H1 (cell line): ENCODE measurements at regions not wholly inside any gene's neighbourhood (a gene's known extent, or its start where the extent isn't known, plus 50 kb on each side); places are given as distances from the start of the nearest gene placed in this dataset.

Source experiments
- CTCF ChIA-PET: fragments of 300-600 bp; sonication (Branson Sonifier 250); formaldehyde crosslinking; loops from one replicate; lab custom pipeline; 2021; ENCODE audit not compliant: partially characterized antibody; lab: Charles Lee
- POLR2A ChIA-PET: fragments of 300-600 bp; sonication (Branson Sonifier 250); formaldehyde crosslinking; loops from one replicate; lab custom pipeline; 2021; ENCODE audit warnings: inconsistent platforms; ENCODE audit not compliant: partially characterized antibody; lab: Charles Lee
- DNase-seq, 2 experiments: peaks; one replicate each; pipeline versions ENCODE4 v3.0.0 to v3.0.0-alpha.2; 2010 to 2022; ENCODE audit warnings: low spot score in 2 of 2, low read depth in 1 of 2, mixed read lengths in 1 of 2
- FAIRE-seq: peaks from 2 replicates; lab custom pipeline; 2011; peaks lifted over from hg19 to GRCh38; lab: Jason Lieb, UNC
- H2AFZ ChIP-seq: 2 replicates; pipeline ENCODE4 v1.8.1; 2012; ENCODE audit warnings: low read length, inconsistent platforms
- H2AK5ac ChIP-seq: 2 replicates; pipeline ENCODE4 v1.6.1; 2013; ENCODE audit warnings: low read depth, low read length
- H2BK120ac ChIP-seq: replicated peaks from 2 replicates; pipeline ENCODE3; 2013; ENCODE audit warnings: low read depth, low read length, inconsistent platforms
- H2BK12ac ChIP-seq: 2 replicates; pipeline ENCODE4 v1.6.1; 2013; ENCODE audit warnings: low read depth, low read length
- H2BK15ac ChIP-seq: 2 replicates; pipeline ENCODE4 v1.6.1; 2013; ENCODE audit warnings: low read length
- H2BK20ac ChIP-seq: 2 replicates; pipeline ENCODE4 v1.6.1; 2013; ENCODE audit warnings: low read length
- H2BK5ac ChIP-seq: 2 replicates; pipeline ENCODE4 v1.6.1; 2013; ENCODE audit warnings: low read depth, low read length
- H3K14ac ChIP-seq: 2 replicates; pipeline ENCODE4 v1.6.1; 2013; ENCODE audit warnings: inconsistent platforms; ENCODE audit not compliant: insufficient read length
- H3K18ac ChIP-seq: 2 replicates; pipeline ENCODE4 v1.6.1; 2013; ENCODE audit warnings: low read length; ENCODE audit errors: extremely low read depth
- H3K23ac ChIP-seq: 2 replicates; pipeline ENCODE4 v1.6.1; 2013; ENCODE audit warnings: inconsistent platforms; ENCODE audit not compliant: insufficient read length
- H3K23me2 ChIP-seq: 2 replicates; pipeline ENCODE4 v1.6.1; 2013; ENCODE audit warnings: low read depth, low read length
- H3K27ac ChIP-seq: 2 replicates; pipeline ENCODE4 v1.6.1; 2011; ENCODE audit warnings: low read depth, low read length, inconsistent platforms
- H3K27me3 ChIP-seq, 4 experiments: replicated peaks in 1 of 4; 1 replicate in 1 of 4; 2 replicates in 3 of 4; pipeline versions ENCODE4 v1.6.1 to v1.8.1; 2011 to 2013; ENCODE audit warnings: low read length in 3 of 4, mild to moderate bottlenecking in 3 of 4, inconsistent platforms in 2 of 4, mixed read lengths in 2 of 4, moderate library complexity in 1 of 4; ENCODE audit not compliant: control insufficient read depth in 3 of 4, insufficient read depth in 3 of 4; ENCODE audit errors: extremely low read depth in 1 of 4
- H3K36me3 ChIP-seq, 4 experiments: 2 replicates each; pipeline versions ENCODE4 v1.6.1 to v1.8.1; 2011 to 2013; ENCODE audit warnings: mild to moderate bottlenecking in 4 of 4, low read length in 3 of 4, moderate library complexity in 2 of 4, control low read depth in 1 of 4, inconsistent platforms in 1 of 4; ENCODE audit not compliant: insufficient read depth in 4 of 4, control insufficient read depth in 2 of 4
- H3K4ac ChIP-seq: replicated peaks from 2 replicates; pipeline ENCODE3; 2013; ENCODE audit warnings: low read length, low read depth, mixed read lengths, inconsistent platforms; ENCODE audit not compliant: insufficient read length
- H3K4me1 ChIP-seq, 4 experiments: replicated peaks in 1 of 4; 1 replicate in 1 of 4; 2 replicates in 3 of 4; pipeline versions ENCODE4 v1.6.1 to v1.8.1; 2011 to 2013; ENCODE audit warnings: low read length in 3 of 4, inconsistent platforms in 2 of 4, mixed read lengths in 1 of 4; ENCODE audit not compliant: insufficient read depth in 4 of 4, control insufficient read depth in 3 of 4
- H3K4me2 ChIP-seq, 2 experiments: 2 replicates each; pipeline versions ENCODE4 v1.6.1 to v1.8.1; 2011 to 2013; ENCODE audit warnings: low read depth in 2 of 2, low read length in 2 of 2, control low read depth in 1 of 2, inconsistent platforms in 1 of 2, mild to moderate bottlenecking in 1 of 2; ENCODE audit not compliant: insufficient read depth in 1 of 2
- H3K4me3 ChIP-seq, 4 experiments: fragments of 200-600, 300-600 bp in 1 of 4; sonication (generic), shearing (Covaris generic), sonication (Bioruptor Twin) in 1 of 4; 2 replicates each; pipeline versions ENCODE4 v1.5.1 to v1.8.1; 2011 to 2016; ENCODE audit warnings: low read length in 4 of 4, low read depth in 3 of 4, control low read depth in 2 of 4, inconsistent platforms in 2 of 4, mild to moderate bottlenecking in 2 of 4, mixed read lengths in 1 of 4, moderate library complexity in 1 of 4; ENCODE audit not compliant: insufficient read depth in 2 of 4; ENCODE audit errors: extremely low read depth in 1 of 4
- H3K56ac ChIP-seq: replicated peaks from 2 replicates; pipeline ENCODE3; 2013; ENCODE audit warnings: low read depth, mild to moderate bottlenecking, mixed read lengths, low read length, inconsistent platforms; ENCODE audit not compliant: insufficient read length
- H3K79me1 ChIP-seq: 2 replicates; pipeline ENCODE4 v1.6.1; 2013; ENCODE audit warnings: low read depth, low read length, control low read depth
- H3K79me2 ChIP-seq, 2 experiments: 2 replicates each; pipeline versions ENCODE4 v1.6.1 to v1.8.1; 2012 to 2013; ENCODE audit warnings: low read length in 2 of 2, mild to moderate bottlenecking in 2 of 2, inconsistent platforms in 1 of 2; ENCODE audit not compliant: insufficient read depth in 2 of 2, control insufficient read depth in 1 of 2
- H3K9ac ChIP-seq, 4 experiments: replicated peaks in 1 of 4; 1 replicate in 1 of 4; 2 replicates in 3 of 4; pipeline versions ENCODE4 v1.6.1 to v1.8.1; 2011 to 2013; ENCODE audit warnings: low read depth in 3 of 4, low read length in 3 of 4, control low read depth in 2 of 4, mild to moderate bottlenecking in 2 of 4, moderate library complexity in 2 of 4, inconsistent platforms in 1 of 4; ENCODE audit errors: extremely low read depth in 1 of 4
- H3K9me3 ChIP-seq, 2 experiments: 2 replicates each; pipeline versions ENCODE4 v1.6.1 to v1.8.1; 2012 to 2013; ENCODE audit warnings: mild to moderate bottlenecking in 2 of 2, moderate library complexity in 2 of 2, control low read depth in 1 of 2, inconsistent platforms in 1 of 2, low read depth in 1 of 2, low read length in 1 of 2, mixed read lengths in 1 of 2; ENCODE audit not compliant: insufficient read depth in 2 of 2
- H4K20me1 ChIP-seq, 2 experiments: replicated peaks in 1 of 2; 2 replicates each; pipeline versions ENCODE3 to v1.8.1; 2011 to 2013; ENCODE audit warnings: inconsistent platforms in 2 of 2, low read length in 2 of 2, mild to moderate bottlenecking in 1 of 2; ENCODE audit not compliant: insufficient read depth in 2 of 2, control insufficient read depth in 1 of 2
- H4K5ac ChIP-seq: 2 replicates; pipeline ENCODE4 v1.6.1; 2013; ENCODE audit warnings: low read length, low read depth, mixed read lengths, inconsistent platforms; ENCODE audit not compliant: insufficient read length
- H4K8ac ChIP-seq: 2 replicates; pipeline ENCODE4 v1.8.0; 2013; ENCODE audit warnings: mild to moderate bottlenecking, moderate library complexity, low read length, inconsistent platforms; ENCODE audit not compliant: insufficient read depth; ENCODE audit errors: extremely low read depth
- H4K91ac ChIP-seq: replicated peaks from 2 replicates; pipeline ENCODE3; 2013; ENCODE audit warnings: low read length, mixed read lengths, inconsistent platforms; ENCODE audit not compliant: insufficient read length
- MAX ChIP-seq: IDR thresholded peaks from 2 replicates; pipeline ENCODE4 v1.6.1; 2012; ENCODE audit warnings: inconsistent platforms
- WGBS, 2 experiments: shearing (Covaris generic) in 1 of 2; methylation state at CpG; one replicate each; pipeline versions ENCODE4 v1.1.6 to v1.1.7; 2013 to 2015; ENCODE audit warnings: low lambda C conversion rate in 2 of 2, mixed read lengths in 2 of 2, inconsistent platforms in 1 of 2, low coverage in 1 of 2, missing lambda C conversion rate in 1 of 2; ENCODE audit not compliant: insufficient replicate concordance in 2 of 2, insufficient coverage in 1 of 2, insufficient read length in 1 of 2; ENCODE audit errors: extremely low coverage in 1 of 2, missing lambda C conversion rate in 1 of 2; 5-methylcytosine and 5-hydroxymethylcytosine counted together

- Histone ChIP-seq H3K56ac (no peak overlapping the region), H3K27me3 (no peaks in the 10 kb centered on the region), H2AK5ac (no peak overlapping the region), H3K27ac (no peak overlapping the region), H2AFZ (peak overlapping the region; percentile 87), H3K79me1 (no peaks in the 10 kb centered on the region), H3K9me3 (peaks cover 0 to 2% of the 10 kb centered on the region in 2 experiments; a peak in 1 of 4 replicates), H3K4me3 (no peak overlapping the region), H3K4me2 (no peak overlapping the region), H3K23ac (no peak overlapping the region), H4K8ac (no peak overlapping the region), H3K79me2 (no peaks in the 10 kb centered on the region), H3K4me1 (peaks cover 0 to 3% (median 0%) of the 10 kb centered on the region in 4 experiments; a peak in 1 of 7 replicates), H2BK12ac (no peak overlapping the region), H4K5ac (no peak overlapping the region), H2BK20ac (no peak overlapping the region), H2BK5ac (no peak overlapping the region), H2BK120ac (no peak overlapping the region), H3K23me2 (no peaks in the 10 kb centered on the region), H2BK15ac (no peak overlapping the region), H3K18ac (no peak overlapping the region), H3K9ac (no peak overlapping the region), H3K36me3 (no peaks in the 10 kb centered on the region), H4K20me1 (no peaks in the 10 kb centered on the region), H4K91ac (no peak overlapping the region), H3K14ac (no peak overlapping the region), H3K4ac (no peak overlapping the region)
- no peak for DNase-seq
- no peak for TF ChIP-seq MAX
- ChIA-PET POLR2A (no interaction called here), CTCF (no interaction called here)
- WGBS, 2 experiments, result 98% methylated on average over 2 of the region's 2 CpGs; no CpG with 5 or more reads in 1 of the 2 experiments
- FAIRE-seq, result no peak
Measured at GRCh38 chr21:14285147-14285761, 69.3 kb downstream of the RBM11 start.
